ENCODE measurements at regions not wholly inside any gene's neighbourhood (a gene's known extent, or its start where the extent isn't known, plus 50 kb on each side); places are given as distances from the start of the nearest gene placed in this dataset.

DNA sequence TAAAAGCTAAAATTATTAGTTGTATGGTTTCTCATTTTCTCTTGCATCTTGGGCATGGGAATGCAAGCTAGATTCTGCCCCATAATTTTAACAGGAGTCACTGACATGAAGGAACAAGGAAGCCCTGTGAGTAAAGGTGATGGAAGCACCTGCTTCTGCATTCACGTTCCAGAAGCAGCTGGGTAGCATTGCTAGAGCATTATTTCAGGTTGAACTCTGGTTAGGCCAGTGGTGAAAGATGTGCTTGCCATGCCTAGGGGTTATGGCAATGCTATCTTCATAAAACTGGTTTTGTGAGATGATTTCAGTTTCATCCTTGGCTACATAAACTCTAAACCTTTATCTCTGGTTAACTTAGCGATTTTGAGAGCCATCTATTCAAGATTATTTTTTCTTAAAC lies 151.4 kb downstream of the TFEC start:
- no peaks in the 10 kb centered on the region for H3K79me2 ChIP-seq (ENCODE audit: control insufficient read depth, insufficient read depth, low read length)
- no peaks in the 10 kb centered on the region for H3K36me3 ChIP-seq (ENCODE audit: control insufficient read depth, insufficient read depth, low read length)
- H3K9me3 ChIP-seq (replicated peaks; ENCODE audit: control insufficient read depth, insufficient read depth, low read depth, low read length): no peaks in the 10 kb centered on the region
- H4K20me1 ChIP-seq (replicated peaks; ENCODE audit: control insufficient read depth, insufficient read depth, low read length): no peaks in the 10 kb centered on the region
- FAIRE-seq (no peak), ATAC-seq (no peak), DNase-seq (ENCODE audit: extremely low read depth in 1 of 4, low spot score in 3 of 4) (no peak)
- TF ChIP-seq POLR3G (IDR thresholded peaks at IDR 0.05; ENCODE audit: extremely low read depth, insufficient read length, insufficient replicate concordance) (no peak), CBX8 (IDR thresholded peaks at IDR 0.05; ENCODE audit: borderline replicate concordance, extremely low read depth, low read depth, low read length, poor library complexity, severe bottlenecking) (no peak), ELF2 (CRISPR knock-in tag; IDR thresholded peaks at IDR 0.05) (no peak), CXXC5 (CRISPR knock-in tag; IDR thresholded peaks at IDR 0.05) (no peak), ZSCAN32 (CRISPR knock-in tag; IDR thresholded peaks at IDR 0.05) (no peak), RBM25 (IDR thresholded peaks at IDR 0.05; ENCODE audit: low read depth, low read length, severe bottlenecking) (no peak), NCOR1 (IDR thresholded peaks at IDR 0.05) (no peak)
- TF ChIP-seq, protein P1, sequence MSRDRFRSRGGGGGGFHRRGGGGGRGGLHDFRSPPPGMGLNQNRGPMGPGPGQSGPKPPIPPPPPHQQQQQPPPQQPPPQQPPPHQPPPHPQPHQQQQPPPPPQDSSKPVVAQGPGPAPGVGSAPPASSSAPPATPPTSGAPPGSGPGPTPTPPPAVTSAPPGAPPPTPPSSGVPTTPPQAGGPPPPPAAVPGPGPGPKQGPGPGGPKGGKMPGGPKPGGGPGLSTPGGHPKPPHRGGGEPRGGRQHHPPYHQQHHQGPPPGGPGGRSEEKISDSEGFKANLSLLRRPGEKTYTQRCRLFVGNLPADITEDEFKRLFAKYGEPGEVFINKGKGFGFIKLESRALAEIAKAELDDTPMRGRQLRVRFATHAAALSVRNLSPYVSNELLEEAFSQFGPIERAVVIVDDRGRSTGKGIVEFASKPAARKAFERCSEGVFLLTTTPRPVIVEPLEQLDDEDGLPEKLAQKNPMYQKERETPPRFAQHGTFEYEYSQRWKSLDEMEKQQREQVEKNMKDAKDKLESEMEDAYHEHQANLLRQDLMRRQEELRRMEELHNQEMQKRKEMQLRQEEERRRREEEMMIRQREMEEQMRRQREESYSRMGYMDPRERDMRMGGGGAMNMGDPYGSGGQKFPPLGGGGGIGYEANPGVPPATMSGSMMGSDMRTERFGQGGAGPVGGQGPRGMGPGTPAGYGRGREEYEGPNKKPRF (IDR thresholded peaks at IDR 0.05; ENCODE audit: low read depth, low read length): no peak
- TF ChIP-seq, protein P2, sequence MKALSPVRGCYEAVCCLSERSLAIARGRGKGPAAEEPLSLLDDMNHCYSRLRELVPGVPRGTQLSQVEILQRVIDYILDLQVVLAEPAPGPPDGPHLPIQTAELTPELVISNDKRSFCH (CRISPR knock-in tag; IDR thresholded peaks at IDR 0.05): no peak
- TF ChIP-seq, protein P2 (tag; IDR thresholded peaks at IDR 0.05): no peak
- TF ChIP-seq, protein P3, sequence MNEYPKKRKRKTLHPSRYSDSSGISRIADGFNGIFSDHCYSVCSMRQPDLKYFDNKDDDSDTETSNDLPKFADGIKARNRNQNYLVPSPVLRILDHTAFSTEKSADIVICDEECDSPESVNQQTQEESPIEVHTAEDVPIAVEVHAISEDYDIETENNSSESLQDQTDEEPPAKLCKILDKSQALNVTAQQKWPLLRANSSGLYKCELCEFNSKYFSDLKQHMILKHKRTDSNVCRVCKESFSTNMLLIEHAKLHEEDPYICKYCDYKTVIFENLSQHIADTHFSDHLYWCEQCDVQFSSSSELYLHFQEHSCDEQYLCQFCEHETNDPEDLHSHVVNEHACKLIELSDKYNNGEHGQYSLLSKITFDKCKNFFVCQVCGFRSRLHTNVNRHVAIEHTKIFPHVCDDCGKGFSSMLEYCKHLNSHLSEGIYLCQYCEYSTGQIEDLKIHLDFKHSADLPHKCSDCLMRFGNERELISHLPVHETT (CRISPR knock-in tag; conservative IDR thresholded peaks at IDR 0.05 in 1 of 2, IDR thresholded peaks at IDR 0.05 in 1 of 2): no peak
- no peak overlapping the region for H2AFZ ChIP-seq (ENCODE audit: low read depth, low read length)
- H3K4me2 ChIP-seq (ENCODE audit: insufficient read depth, low read length): no peak overlapping the region
- CTCF ChIA-PET (ENCODE audit: low intra/inter-chr PET ratio): no interaction called here
- intact Hi-C loops (cut with micrococcal nuclease): no loop called here
- H3K9ac ChIP-seq (ENCODE audit: insufficient read depth in 1 of 2, low read depth in 2 of 2, low read length in 2 of 2): no peak overlapping the region
- H3K9me1 ChIP-seq (ENCODE audit: control insufficient read depth, insufficient read depth, low read length): no peaks in the 10 kb centered on the region
- no peaks in the 10 kb centered on the region for H3K27me3 ChIP-seq (ENCODE audit: control insufficient read depth in 2 of 2, insufficient read depth in 2 of 2, low read length in 2 of 2)
- WGBS (ENCODE audit: insufficient coverage, low coverage, missing lambda C conversion rate): 0% methylated on average over 2 of the region's 2 CpGs
- no TSS peak for BruUV-seq (replicated peaks)
- POLR2A ChIA-PET: no interaction called here
- in situ Hi-C loops (cut with MboI): no loop called here
- no peak overlapping the region for H3K4me3 ChIP-seq
- H3K27ac ChIP-seq (ENCODE audit: extremely low read depth, low read depth, low read length): no peak overlapping the region
- H3K4me1 ChIP-seq (replicated peaks in 1 of 2; ENCODE audit: control insufficient read depth in 2 of 2, insufficient read depth in 2 of 2, low read length in 2 of 2): no peaks in the 10 kb centered on the region
